ENCODE measurements at regions not wholly inside any gene's neighbourhood (a gene's known extent, or its start where the extent isn't known, plus 50 kb on each side); places are given as distances from the start of the nearest gene placed in this dataset.
"Not testable (repeated sequence)": the region's sequence is repeated elsewhere in the genome, so short reads cannot be mapped to it uniquely, and the experiment has no call there.

GRCh38 chr22:26811647-26811992, 154.2 kb downstream of the MIAT start:
- DNase-seq: no peak

- no peak for DNase-seq
Measured at GRCh38 chr22:26812731-26813130, 155.3 kb downstream of the MIAT start.

- DNase-seq: no peak
Measured at GRCh38 chr22:26816726-26817125, 159.3 kb downstream of the MIAT start.

GRCh38 chr22:26817926-26818325, 160.5 kb downstream of the MIAT start:
- DNase-seq: no peak

- no peak for DNase-seq
Measured at GRCh38 chr22:26821854-26822253, 164.5 kb downstream of the MIAT start.

- no peak for DNase-seq
Measured at GRCh38 chr22:26822313-26822712, 164.9 kb downstream of the MIAT start.

GRCh38 chr22:26823966-26824365, 166.6 kb downstream of the MIAT start:
- DNase-seq: no peak

GRCh38 chr22:26825960-26826935, 168.9 kb downstream of the MIAT start:
- no peak for DNase-seq

- no peak for DNase-seq
Measured at GRCh38 chr22:26827611-26828010, 170.2 kb downstream of the MIAT start.

GRCh38 chr22:26828311-26828710, 170.9 kb downstream of the MIAT start:
- DNase-seq: no peak

- DNase-seq: no peak
Measured at GRCh38 chr22:26830837-26831236, 173.4 kb downstream of the MIAT start.

GRCh38 chr22:26835023-26835422, 177.6 kb downstream of the MIAT start:
- no peak for DNase-seq

- DNase-seq: no peak
Measured at GRCh38 chr22:26835929-26836528, 178.6 kb downstream of the MIAT start.

GRCh38 chr22:26837784-26838470, 180.5 kb downstream of the MIAT start:
- no peak for DNase-seq

- DNase-seq: no peak
Measured at GRCh38 chr22:26838471-26838825, 181.1 kb downstream of the MIAT start.

GRCh38 chr22:26839216-26839615, 181.8 kb downstream of the MIAT start:
- no peak for DNase-seq

- DNase-seq: not testable (repeated sequence)
Measured at GRCh38 chr22:26840770-26841169, 183.4 kb downstream of the MIAT start.

- DNase-seq: no peak
Measured at GRCh38 chr22:26842103-26842502, 184.7 kb downstream of the MIAT start.

GRCh38 chr22:26845021-26845743, 187.8 kb downstream of the MIAT start:
- no peak for DNase-seq

GRCh38 chr22:26846076-26846475, 188.7 kb downstream of the MIAT start:
- no peak for DNase-seq

GRCh38 chr22:26846645-26847044, 189.3 kb downstream of the MIAT start:
- DNase-seq: no peak

GRCh38 chr22:26847046-26847445, 189.7 kb downstream of the MIAT start:
- no peak for DNase-seq

- DNase-seq: no peak
Measured at GRCh38 chr22:26847816-26848215, 190.4 kb downstream of the MIAT start.

All from NCI-H748 treated with DMSO at 0.1 percent for 48 hours (cell line).